VCaP (cell line): ENCODE measurements at regions not wholly inside any gene's neighbourhood (a gene's known extent, or its start where the extent isn't known, plus 50 kb on each side); places are given as distances from the start of the nearest gene placed in this dataset.
A peak's percentile ranks its signal among the peaks of the same experiment; 100 is the strongest.

Source experiments
- H3K27ac ChIP-seq: fragments of 450-650 bp; 2 replicates; pipeline ENCODE4 v1.5.1; 2017
- TF ChIP-seq, protein P1 (sequence below): fragments of 450-650 bp; conservative IDR thresholded peaks from 2 replicates; pipeline ENCODE4 v1.5.1; 2017; ENCODE audit warnings: mild to moderate bottlenecking, moderate library complexity

DNA sequence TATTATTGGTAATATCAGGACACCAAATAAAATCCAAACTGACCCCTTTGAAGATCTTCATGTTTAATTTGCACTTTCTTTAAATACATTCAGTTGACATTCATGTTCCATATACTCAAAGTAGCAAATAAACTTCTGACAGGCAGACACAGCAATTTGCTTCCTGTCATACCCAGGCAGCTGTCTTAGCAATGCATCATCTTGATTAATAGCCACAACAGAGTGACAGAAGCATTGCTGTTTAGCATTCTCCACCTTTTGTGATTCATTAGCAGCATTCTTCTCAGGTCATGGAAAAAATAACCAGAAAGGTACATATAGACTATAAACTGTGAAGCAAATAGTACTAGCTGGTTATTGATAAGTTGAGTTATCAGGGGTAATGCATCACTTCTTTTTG, 366.8 kb downstream of the CYLC2 start:
- H3K27ac ChIP-seq = no peak overlapping the region
- TF ChIP-seq, protein P1, sequence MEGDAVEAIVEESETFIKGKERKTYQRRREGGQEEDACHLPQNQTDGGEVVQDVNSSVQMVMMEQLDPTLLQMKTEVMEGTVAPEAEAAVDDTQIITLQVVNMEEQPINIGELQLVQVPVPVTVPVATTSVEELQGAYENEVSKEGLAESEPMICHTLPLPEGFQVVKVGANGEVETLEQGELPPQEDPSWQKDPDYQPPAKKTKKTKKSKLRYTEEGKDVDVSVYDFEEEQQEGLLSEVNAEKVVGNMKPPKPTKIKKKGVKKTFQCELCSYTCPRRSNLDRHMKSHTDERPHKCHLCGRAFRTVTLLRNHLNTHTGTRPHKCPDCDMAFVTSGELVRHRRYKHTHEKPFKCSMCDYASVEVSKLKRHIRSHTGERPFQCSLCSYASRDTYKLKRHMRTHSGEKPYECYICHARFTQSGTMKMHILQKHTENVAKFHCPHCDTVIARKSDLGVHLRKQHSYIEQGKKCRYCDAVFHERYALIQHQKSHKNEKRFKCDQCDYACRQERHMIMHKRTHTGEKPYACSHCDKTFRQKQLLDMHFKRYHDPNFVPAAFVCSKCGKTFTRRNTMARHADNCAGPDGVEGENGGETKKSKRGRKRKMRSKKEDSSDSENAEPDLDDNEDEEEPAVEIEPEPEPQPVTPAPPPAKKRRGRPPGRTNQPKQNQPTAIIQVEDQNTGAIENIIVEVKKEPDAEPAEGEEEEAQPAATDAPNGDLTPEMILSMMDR = no peak

DNA sequence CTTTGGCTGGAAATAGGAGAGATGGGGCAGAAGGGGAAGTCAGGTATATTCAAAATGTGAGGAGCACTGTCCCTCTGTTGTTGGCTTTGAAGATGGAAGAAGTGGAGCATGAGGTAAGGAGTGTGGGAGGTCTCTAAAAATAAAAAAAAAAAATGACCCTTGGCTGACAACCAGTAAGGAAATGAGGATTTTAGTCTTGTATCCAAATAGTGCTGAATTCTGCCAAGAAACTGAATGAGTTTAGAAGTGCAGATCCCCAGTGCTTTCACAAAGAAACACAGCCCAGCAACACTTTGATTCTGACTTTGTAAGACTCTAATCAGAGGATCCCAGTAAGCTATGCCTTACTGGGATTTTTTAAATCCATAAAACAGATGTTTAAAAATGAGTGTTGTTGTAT, 367.9 kb downstream of the CYLC2 start:
- TF ChIP-seq, protein P1 = no peak
- no peak overlapping the region for H3K27ac ChIP-seq

DNA sequence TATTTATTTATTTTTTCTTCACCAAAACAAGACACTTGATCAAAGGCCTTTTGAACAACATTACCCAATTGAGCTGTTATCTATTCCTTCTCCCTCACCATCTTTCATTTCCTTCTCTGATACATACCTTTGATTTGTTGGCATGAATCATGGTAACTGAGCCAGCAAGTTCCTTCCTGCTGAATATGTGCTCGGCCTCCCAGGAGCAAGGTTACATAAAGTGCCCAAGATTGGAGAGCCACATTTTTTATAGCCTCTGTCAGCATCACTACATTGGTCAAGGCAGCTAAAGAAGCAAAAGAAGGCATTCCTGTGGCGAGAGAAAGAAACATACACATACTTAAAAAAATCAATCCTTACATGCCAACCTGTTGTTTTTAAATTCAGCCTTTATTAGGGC, 369.6 kb downstream of the CYLC2 start:
- TF ChIP-seq, protein P1 = no peak
- H3K27ac ChIP-seq = no peak overlapping the region

DNA sequence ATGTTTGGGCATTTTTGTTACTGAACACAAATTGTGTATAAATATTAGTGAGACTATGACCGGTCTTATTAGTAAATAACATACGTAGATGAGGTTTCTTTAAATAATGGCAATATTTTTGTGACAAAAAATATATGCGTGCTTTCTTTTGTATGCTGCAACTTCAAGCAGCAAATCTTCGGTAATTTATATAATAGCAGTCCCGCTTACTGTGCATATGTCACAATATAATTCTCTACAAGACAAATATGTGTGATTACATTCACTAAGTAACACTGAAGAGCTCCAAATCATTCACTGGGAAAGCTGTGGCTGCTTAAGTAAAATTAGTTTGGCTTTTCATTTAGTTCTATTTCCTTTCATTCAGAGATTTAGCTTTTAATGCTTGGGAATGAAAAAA, 376.0 kb downstream of the CYLC2 start:
- H3K27ac ChIP-seq = no peak overlapping the region
- TF ChIP-seq, protein P1 = no peak

DNA sequence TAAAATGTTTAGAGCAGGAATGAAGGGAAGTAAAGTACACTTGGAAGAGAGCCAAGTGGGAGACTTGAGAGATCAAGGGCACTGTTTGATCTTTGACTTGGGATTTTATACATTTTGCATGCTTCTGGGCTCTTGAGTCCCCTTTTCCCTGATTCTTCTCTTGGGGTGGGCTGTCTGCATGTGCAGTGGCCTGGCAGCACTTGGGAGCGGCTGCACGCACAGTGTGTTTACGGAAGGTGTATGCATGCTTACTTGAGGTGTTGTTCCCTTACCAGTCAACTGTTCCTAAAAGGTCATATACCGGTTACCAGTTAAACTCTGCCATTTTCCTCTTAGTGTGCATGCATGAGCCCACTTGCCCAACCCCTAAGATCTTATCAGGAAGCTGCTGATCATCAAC, 377.7 kb downstream of the CYLC2 start:
- H3K27ac ChIP-seq = no peak overlapping the region
- TF ChIP-seq, protein P1 = no peak

DNA sequence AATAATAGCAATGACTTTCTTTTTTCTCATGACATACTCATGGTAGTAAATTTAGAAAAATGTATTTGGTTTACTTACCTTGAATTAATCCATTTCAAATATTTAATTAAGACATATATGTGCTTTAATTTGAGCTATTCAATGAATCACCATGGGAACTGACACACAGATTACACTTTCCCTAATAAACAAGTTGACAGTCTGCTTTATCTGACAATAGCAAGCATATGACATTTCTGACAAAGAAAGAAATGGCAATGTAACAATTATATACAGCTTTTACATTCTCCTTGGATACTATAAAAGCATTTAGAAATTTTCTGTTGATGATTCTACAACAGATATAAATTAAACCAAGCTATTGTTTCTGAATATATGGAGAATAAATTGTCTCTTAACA, 382.5 kb downstream of the CYLC2 start:
- TF ChIP-seq, protein P1 = no peak
- H3K27ac ChIP-seq = no peak overlapping the region

DNA sequence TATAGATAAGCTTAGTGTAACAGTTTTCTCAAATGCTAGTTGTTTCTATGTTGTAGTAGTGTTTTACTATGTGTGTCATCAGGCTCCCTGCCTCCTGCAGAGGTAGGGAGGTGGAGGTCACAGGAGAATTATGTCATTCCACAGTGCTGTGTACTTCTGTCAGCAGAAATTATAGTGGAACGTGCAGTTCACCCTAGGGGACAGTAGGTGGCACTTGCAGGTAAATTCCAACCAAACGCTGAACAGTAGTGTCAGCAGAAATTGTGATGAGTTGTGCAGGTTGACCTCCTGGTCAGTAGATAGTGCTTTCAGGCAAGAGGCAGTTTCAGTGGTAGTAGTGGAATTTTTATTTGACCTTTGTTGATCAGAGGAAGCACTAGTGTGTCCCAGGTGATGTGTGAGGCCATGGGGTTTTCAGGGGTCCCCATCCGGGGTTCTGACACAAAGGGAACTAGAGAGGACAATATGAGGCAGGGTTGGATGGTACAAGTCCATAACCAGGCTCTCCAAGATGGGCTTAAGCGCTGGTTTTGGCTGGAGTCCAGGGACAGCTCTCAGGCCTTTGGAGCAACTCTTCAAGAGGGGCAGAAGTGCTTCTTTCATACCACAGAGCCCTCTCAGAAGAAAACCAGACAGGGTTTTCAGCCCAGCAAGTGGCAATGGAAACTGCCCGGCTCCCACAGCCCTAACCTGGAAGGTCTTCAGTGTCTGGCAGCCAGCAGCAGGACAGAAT, 402.9 kb downstream of the CYLC2 start:
- TF ChIP-seq, protein P1 = peak; percentile 81
- no peak overlapping the region for H3K27ac ChIP-seq
